DOHH2 (cell line): ENCODE measurements at regions not wholly inside any gene's neighbourhood (a gene's known extent, or its start where the extent isn't known, plus 50 kb on each side); places are given as distances from the start of the nearest gene placed in this dataset.

ENCODE experiments used
- H3F3A ChIP-seq: fragments of 200-600 bp; sonication (generic), shearing (Covaris generic); 2 replicates; pipeline ENCODE4 v1.6.0; 2016; ENCODE audit warnings: antibody characterized with exemption, mild to moderate bottlenecking; ENCODE audit not compliant: control insufficient read depth, insufficient read depth
- H3K27ac ChIP-seq: fragments of 200-600 bp; sonication (generic); 2 replicates; pipeline ENCODE4 v1.5.1; 2014; ENCODE audit warnings: low read depth, mild to moderate bottlenecking, low read length, moderate library complexity
- H3K27me3 ChIP-seq: fragments of 200-600 bp; sonication (generic); 2 replicates; pipeline ENCODE4 v1.6.1; 2014; ENCODE audit warnings: mild to moderate bottlenecking, low read length, mixed read lengths; ENCODE audit not compliant: control insufficient read depth
- H3K36me3 ChIP-seq: fragments of 200-600 bp; sonication (generic); 2 replicates; pipeline ENCODE4 v1.6.1; 2014; ENCODE audit warnings: mild to moderate bottlenecking, low read length, moderate library complexity, mixed read lengths; ENCODE audit not compliant: control insufficient read depth
- H3K4me1 ChIP-seq: fragments of 200-600 bp; sonication (generic); 2 replicates; pipeline ENCODE4 v1.6.1; 2014; ENCODE audit warnings: mild to moderate bottlenecking, low read length, mixed read lengths; ENCODE audit not compliant: control insufficient read depth
- H3K4me2 ChIP-seq: fragments of 200-600 bp; sonication (generic); 2 replicates; pipeline ENCODE4 v1.6.0; 2014; ENCODE audit warnings: mild to moderate bottlenecking, low read length, moderate library complexity
- H3K4me3 ChIP-seq: fragments of 200-600 bp; sonication (generic); 2 replicates; pipeline ENCODE4 v1.5.1; 2014; ENCODE audit warnings: mild to moderate bottlenecking, low read length, mixed read lengths
- H3K79me2 ChIP-seq: fragments of 200-600 bp; sonication (generic); 2 replicates; pipeline ENCODE4 v1.6.1; 2014; ENCODE audit warnings: mild to moderate bottlenecking, low read length, mixed read lengths; ENCODE audit not compliant: control insufficient read depth
- H3K9me2 ChIP-seq: fragments of 200-600 bp; sonication (generic); replicated peaks from 2 replicates; pipeline ENCODE4 v1.6.1; 2014; ENCODE audit warnings: mild to moderate bottlenecking, low read length, mixed read lengths; ENCODE audit not compliant: control insufficient read depth
- H3K9me3 ChIP-seq: fragments of 200-600 bp; sonication (generic); 2 replicates; pipeline ENCODE4 v1.6.1; 2014; ENCODE audit warnings: antibody characterized with exemption, low read length, mixed read lengths; ENCODE audit not compliant: control insufficient read depth, insufficient read depth
- H4K20me1 ChIP-seq: fragments of 200-600 bp; sonication (generic); 2 replicates; pipeline ENCODE4 v1.6.0; 2014; ENCODE audit warnings: low read depth, mild to moderate bottlenecking, antibody characterized with exemption, low read length, moderate library complexity; ENCODE audit not compliant: control insufficient read depth, insufficient read depth
- EZH2phosphoT487 ChIP-seq: fragments of 200-600 bp; sonication (generic); IDR thresholded peaks from 2 replicates; pipeline ENCODE4 v1.6.1; 2017; ENCODE audit warnings: borderline replicate concordance, mild to moderate bottlenecking, antibody characterized with exemption, low read length, moderate library complexity, mixed read lengths
- TF ChIP-seq, protein P1 (sequence below): fragments of 200-600 bp; sonication (generic); IDR thresholded peaks from one replicate; pipeline ENCODE4 v1.5.1; 2014; ENCODE audit warnings: antibody characterized with exemption, mild to moderate bottlenecking, low read depth, low read length; ENCODE audit not compliant: poor library complexity, severe bottlenecking

DNA sequence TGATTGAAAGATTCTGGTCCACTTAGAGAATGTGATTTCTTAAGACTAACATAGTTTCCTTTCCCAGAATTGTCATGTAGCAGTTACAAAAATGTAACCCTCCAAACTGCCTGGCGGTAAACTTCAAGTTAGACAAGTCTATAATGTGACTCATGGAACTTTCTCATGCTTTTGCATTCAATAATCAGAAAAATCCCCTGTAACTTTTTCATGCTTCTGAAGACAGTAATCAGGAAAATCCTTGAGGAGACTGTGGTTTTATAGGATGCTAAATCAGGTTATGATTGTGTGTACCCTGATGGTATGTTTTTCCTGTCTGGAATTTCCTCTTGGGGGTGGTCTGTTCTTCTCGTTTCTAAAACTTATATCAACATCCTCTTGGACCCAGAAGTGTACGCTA lies 74.0 kb upstream of the RARB start:
- Histone ChIP-seq H3K79me2 (no peaks in the 10 kb centered on the region), H3K4me3 (no peak overlapping the region), H3K36me3 (no peaks in the 10 kb centered on the region), H3K27me3 (no peaks in the 10 kb centered on the region), H3F3A (no peaks in the 10 kb centered on the region), H4K20me1 (no peaks in the 10 kb centered on the region), H3K9me3 (no peaks in the 10 kb centered on the region), H3K9me2 (no peaks in the 10 kb centered on the region), H3K4me2 (no peak overlapping the region), H3K4me1 (no peaks in the 10 kb centered on the region), H3K27ac (no peak overlapping the region)
- TF ChIP-seq, protein P1, sequence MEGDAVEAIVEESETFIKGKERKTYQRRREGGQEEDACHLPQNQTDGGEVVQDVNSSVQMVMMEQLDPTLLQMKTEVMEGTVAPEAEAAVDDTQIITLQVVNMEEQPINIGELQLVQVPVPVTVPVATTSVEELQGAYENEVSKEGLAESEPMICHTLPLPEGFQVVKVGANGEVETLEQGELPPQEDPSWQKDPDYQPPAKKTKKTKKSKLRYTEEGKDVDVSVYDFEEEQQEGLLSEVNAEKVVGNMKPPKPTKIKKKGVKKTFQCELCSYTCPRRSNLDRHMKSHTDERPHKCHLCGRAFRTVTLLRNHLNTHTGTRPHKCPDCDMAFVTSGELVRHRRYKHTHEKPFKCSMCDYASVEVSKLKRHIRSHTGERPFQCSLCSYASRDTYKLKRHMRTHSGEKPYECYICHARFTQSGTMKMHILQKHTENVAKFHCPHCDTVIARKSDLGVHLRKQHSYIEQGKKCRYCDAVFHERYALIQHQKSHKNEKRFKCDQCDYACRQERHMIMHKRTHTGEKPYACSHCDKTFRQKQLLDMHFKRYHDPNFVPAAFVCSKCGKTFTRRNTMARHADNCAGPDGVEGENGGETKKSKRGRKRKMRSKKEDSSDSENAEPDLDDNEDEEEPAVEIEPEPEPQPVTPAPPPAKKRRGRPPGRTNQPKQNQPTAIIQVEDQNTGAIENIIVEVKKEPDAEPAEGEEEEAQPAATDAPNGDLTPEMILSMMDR = no peak
- no peak for TF ChIP-seq EZH2phosphoT487

DNA sequence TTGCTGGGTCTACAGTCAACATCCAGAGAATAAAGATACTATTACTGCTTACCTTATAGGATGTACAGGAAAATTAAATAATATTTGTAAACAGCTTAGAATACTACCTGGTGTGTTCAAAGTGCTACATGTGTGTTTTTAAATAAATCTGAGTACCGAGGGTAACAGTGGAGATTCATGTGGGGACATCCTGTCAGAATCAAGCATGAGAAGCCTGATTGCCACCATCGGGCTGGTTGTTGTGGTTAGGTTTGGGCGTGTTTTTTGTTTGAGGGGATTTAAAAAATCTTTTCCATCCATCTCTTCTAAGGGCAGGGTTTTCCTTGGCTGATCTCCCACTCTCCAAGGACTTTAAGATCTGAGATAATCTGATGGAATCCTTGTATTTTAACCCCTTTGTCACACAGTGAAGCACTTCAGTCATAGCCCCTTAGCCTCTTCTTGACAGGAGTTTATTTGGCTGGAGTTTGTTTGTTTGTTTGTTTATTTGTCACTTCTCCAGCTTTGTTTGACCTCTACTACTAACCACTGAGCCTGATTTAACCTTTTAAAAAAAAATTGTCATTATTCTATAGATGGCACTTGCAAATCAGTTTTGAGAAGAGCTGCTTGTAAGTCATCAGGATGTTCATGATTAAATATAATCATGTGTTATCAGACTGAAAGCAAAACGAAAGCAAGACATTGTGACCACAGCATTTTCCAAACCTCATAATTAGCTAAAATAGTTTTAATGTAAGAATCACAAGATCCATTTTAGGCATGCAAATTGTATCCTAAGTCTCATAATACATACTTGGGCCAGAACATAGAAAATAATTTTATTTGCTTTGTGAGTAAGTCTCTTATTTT lies 72.8 kb upstream of the RARB start:
- Histone ChIP-seq H3F3A (no peaks in the 10 kb centered on the region), H4K20me1 (no peaks in the 10 kb centered on the region), H3K4me2 (no peak overlapping the region), H3K9me3 (no peaks in the 10 kb centered on the region), H3K4me1 (no peaks in the 10 kb centered on the region), H3K4me3 (no peak overlapping the region), H3K79me2 (no peaks in the 10 kb centered on the region), H3K27me3 (no peaks in the 10 kb centered on the region), H3K9me2 (no peaks in the 10 kb centered on the region), H3K27ac (no peak overlapping the region), H3K36me3 (no peaks in the 10 kb centered on the region)
- TF ChIP-seq, protein P1 = no peak
- no peak for TF ChIP-seq EZH2phosphoT487

DNA sequence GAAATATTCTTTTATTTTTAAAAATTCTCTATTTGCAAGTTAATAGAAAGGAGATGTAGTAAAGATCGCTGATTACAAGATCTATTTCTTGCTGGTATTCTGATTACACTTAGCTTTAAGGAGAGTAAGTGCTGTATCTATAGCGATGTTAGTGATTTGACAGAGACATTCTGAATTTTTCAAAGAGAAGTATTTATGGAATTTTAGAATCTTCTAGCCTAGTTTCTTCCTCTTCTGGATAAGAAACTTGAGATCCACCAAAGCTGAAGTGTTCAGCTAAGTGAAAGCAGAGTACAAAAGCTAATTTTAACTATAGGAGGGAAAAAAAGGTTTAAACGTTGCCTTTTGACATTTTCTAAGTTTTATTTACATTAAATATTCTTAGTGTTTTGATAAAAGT lies 72.1 kb upstream of the RARB start:
- no peak for TF ChIP-seq EZH2phosphoT487
- TF ChIP-seq, protein P1 = no peak
- Histone ChIP-seq H3K27me3 (no peaks in the 10 kb centered on the region), H3K4me3 (no peak overlapping the region)

More for the DNA sequence above, 72.1 kb upstream of the RARB start:
- Histone ChIP-seq H3K9me2 (no peaks in the 10 kb centered on the region), H3K4me2 (no peak overlapping the region), H3K79me2 (no peaks in the 10 kb centered on the region), H3K9me3 (no peaks in the 10 kb centered on the region), H4K20me1 (no peaks in the 10 kb centered on the region), H3F3A (no peaks in the 10 kb centered on the region), H3K4me1 (no peaks in the 10 kb centered on the region), H3K36me3 (no peaks in the 10 kb centered on the region), H3K27ac (no peak overlapping the region)
